Fibroblast of mammary gland (primary cell): ENCODE measurements at regions not wholly inside any gene's neighbourhood (a gene's known extent, or its start where the extent isn't known, plus 50 kb on each side); places are given as distances from the start of the nearest gene placed in this dataset.

Source experiments
- DNase-seq: peaks from one replicate; pipeline ENCODE4 v3.0.0-alpha.2; 2010; ENCODE audit warnings: low read depth
- H3K4me3 ChIP-seq: 2 replicates; pipeline ENCODE4 v1.5.1; 2011; ENCODE audit warnings: low read depth, mild to moderate bottlenecking, low read length, moderate library complexity; ENCODE audit not compliant: control insufficient read depth
- TF ChIP-seq, protein P1 (sequence below): conservative IDR thresholded peaks from 2 replicates; pipeline ENCODE4 v1.5.1; 2011; ENCODE audit warnings: low read depth, low read length, inconsistent platforms; ENCODE audit not compliant: control insufficient read depth, insufficient read depth

DNA sequence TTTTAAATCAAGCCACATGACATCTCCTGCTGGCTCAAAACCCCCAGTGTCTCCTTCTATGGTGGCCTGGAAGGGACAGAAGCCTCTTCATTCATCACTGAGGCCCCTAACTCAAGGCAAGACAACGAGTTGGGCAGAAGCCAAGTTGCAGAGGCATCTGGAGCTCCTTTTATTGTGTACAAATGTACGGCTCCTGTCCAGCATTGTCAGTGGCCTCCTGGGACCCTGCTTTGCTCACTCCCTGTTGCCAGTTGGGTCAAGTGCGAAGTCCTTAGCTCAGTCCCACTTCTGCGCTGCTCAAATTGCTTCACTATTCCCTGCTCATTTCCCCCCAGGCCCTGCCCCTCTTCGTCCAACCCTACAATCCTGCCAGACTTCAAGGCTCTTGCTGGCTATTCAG, 181.2 kb upstream of the PMEPA1 start:
- TF ChIP-seq, protein P1, sequence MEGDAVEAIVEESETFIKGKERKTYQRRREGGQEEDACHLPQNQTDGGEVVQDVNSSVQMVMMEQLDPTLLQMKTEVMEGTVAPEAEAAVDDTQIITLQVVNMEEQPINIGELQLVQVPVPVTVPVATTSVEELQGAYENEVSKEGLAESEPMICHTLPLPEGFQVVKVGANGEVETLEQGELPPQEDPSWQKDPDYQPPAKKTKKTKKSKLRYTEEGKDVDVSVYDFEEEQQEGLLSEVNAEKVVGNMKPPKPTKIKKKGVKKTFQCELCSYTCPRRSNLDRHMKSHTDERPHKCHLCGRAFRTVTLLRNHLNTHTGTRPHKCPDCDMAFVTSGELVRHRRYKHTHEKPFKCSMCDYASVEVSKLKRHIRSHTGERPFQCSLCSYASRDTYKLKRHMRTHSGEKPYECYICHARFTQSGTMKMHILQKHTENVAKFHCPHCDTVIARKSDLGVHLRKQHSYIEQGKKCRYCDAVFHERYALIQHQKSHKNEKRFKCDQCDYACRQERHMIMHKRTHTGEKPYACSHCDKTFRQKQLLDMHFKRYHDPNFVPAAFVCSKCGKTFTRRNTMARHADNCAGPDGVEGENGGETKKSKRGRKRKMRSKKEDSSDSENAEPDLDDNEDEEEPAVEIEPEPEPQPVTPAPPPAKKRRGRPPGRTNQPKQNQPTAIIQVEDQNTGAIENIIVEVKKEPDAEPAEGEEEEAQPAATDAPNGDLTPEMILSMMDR: no peak
- DNase-seq: no peak
- H3K4me3 ChIP-seq: no peak overlapping the region

DNA sequence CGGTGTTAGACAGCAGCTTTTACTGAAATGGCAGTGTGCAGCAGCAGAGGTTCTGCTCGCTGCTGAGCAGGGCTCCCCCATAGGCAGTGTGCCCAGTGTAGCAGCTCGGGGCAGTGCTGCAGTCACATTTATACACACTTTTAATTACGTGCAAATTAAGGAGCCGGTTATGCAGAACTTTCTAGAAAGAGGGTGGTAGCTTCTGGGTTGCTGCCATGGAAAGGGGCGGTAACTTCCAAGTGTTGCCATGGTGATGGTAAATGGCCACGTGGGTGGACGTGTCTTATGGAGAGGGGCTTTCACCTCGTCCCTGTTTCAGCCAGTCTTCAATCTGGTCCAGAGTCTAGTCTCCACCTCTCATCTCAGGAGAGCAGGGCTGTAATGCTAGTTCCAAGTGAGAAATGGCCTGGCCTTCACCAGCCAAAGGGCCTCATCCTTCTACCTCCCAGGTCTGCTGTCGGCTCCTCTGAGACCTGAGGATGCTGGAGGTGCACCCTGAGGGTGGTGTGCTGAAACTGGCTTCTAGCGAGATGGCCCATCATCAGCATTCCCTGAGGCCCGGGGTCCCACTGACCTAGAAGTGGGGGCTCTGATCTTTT, 180.5 kb upstream of the PMEPA1 start:
- no peak overlapping the region for H3K4me3 ChIP-seq
- TF ChIP-seq, protein P1: no peak

DNA sequence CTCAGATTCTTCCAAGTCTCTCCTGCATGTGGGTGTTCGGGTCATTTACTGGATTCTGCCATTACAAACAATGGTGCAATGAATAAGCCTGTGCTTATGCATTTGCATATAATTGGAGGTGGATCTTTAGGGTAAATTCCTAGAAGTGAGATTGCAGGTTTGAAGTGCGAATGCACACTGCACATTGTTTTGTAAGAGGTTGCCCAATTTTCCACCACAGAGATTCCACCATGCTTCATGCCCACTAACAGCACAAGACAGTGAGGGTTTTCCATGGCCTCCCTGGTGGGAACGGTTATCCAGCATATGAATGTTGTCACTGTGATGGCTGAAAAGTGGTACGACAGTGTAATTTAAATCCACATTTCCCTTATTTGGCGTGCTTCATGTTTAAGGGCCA, 178.8 kb upstream of the PMEPA1 start:
- no peak overlapping the region for H3K4me3 ChIP-seq
- TF ChIP-seq, protein P1: no peak
- no peak for DNase-seq

More for the DNA sequence above, 180.5 kb upstream of the PMEPA1 start:
- no peak for DNase-seq

DNA sequence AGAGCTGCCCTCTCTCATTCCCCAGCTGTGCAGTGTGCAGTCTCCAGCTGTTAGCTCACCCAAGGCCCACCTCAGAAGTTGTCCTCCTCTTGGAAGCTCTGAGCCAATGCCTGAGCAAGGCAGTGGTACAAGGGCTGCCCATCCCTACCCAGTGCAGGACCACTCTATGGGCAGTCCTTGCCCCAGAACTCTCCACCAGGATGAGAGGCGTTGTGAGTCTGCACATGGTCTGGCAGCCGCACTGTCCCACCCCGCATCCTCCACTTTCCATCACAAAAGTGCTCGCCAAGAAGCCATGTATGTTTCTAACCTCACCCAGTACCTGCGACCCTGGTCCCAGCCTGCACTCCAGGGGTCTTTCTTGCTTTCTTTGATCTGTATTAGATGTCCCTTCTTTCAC, 175.1 kb upstream of the PMEPA1 start:
- no peak overlapping the region for H3K4me3 ChIP-seq
- TF ChIP-seq, protein P1: no peak
- no peak for DNase-seq

DNA sequence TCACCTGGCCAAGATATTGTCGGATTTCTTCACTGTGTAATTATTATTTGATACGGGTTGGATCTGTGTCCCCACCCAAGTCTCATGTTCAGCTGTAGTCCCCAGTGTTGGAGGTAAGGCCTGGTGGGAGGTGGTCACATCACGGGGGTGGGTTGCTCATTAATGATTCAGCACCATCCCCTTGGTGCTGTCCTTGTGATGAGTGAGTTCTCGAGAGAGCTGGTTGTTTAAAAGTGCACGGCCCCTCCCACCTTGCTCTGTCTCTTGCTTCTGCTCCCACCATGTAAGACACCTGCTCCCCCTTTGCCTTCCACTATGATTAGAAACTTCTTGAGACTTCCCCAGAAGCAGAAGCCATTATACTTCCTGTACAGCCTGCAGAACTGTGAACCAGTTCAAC, 173.9 kb upstream of the PMEPA1 start:
- DNase-seq: no peak

DNA sequence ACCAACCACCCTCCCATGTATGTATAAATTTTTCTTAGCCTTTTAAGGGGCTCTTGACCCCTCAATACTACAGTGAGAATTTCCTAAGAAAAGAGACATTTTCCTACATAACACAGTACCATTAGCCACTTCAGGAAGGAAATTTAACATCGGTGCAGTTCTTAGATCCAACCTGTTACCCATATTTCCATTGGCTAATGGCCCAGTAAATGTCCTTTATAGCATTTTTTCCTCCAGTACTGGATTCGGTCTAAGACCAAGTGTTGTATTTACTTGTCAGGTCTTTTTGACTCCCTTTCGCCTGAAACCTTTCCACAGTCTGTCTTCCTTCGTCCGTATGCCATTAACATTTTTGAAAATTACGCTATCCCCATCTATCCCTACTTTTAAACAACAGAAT, 173.4 kb upstream of the PMEPA1 start:
- TF ChIP-seq, protein P1: no peak
- DNase-seq: no peak

More for the DNA sequence above, 173.9 kb upstream of the PMEPA1 start:
- TF ChIP-seq, protein P1: no peak
- H3K4me3 ChIP-seq: no peak overlapping the region

More for the DNA sequence above, 173.4 kb upstream of the PMEPA1 start:
- H3K4me3 ChIP-seq: no peak overlapping the region
